ENCODE measurements at regions not wholly inside any gene's neighbourhood (a gene's known extent, or its start where the extent isn't known, plus 50 kb on each side); places are given as distances from the start of the nearest gene placed in this dataset.

DNA sequence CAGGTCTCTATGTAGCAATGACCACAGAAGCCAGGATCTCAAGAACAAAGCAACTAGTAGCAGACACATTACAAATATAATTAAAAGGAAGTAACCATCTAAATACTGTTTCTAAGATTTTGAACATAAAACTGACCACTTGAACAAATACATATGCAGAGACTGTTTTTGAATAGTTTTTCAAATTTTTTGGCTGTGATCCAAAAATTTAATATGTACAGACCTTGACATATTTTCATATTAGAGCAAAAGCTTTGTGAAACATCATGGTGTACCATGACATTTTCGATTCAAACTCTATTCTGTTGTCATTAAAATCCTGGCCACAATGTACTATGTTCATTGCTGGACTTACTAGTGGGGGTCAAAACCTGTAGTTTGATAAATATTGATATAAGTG, 126.5 kb downstream of the NUDT12 start:
- no peaks in the 10 kb centered on the region for H3K36me3 ChIP-seq
- TF ChIP-seq POLR2A (IDR thresholded peaks at IDR 0.05): no peak
- TF ChIP-seq, protein P1, sequence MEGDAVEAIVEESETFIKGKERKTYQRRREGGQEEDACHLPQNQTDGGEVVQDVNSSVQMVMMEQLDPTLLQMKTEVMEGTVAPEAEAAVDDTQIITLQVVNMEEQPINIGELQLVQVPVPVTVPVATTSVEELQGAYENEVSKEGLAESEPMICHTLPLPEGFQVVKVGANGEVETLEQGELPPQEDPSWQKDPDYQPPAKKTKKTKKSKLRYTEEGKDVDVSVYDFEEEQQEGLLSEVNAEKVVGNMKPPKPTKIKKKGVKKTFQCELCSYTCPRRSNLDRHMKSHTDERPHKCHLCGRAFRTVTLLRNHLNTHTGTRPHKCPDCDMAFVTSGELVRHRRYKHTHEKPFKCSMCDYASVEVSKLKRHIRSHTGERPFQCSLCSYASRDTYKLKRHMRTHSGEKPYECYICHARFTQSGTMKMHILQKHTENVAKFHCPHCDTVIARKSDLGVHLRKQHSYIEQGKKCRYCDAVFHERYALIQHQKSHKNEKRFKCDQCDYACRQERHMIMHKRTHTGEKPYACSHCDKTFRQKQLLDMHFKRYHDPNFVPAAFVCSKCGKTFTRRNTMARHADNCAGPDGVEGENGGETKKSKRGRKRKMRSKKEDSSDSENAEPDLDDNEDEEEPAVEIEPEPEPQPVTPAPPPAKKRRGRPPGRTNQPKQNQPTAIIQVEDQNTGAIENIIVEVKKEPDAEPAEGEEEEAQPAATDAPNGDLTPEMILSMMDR (IDR thresholded peaks at IDR 0.05): no peak
- TF ChIP-seq POLR2AphosphoS5 (IDR thresholded peaks at IDR 0.05): no peak
- no peak overlapping the region for H3K4me3 ChIP-seq
- no peaks in the 10 kb centered on the region for H3K27me3 ChIP-seq (replicated peaks; ENCODE audit: insufficient read depth)
- WGBS: 76% methylated on average over 1 of the region's 1 CpG
- no peaks in the 10 kb centered on the region for H3K9me3 ChIP-seq
- intact Hi-C loops (cut with DNase I): no loop called here
- DNase-seq (ENCODE audit: low spot score): no peak
- H3K4me1 ChIP-seq (replicated peaks): no peaks in the 10 kb centered on the region
- H3K27ac ChIP-seq: no peak overlapping the region

DNA sequence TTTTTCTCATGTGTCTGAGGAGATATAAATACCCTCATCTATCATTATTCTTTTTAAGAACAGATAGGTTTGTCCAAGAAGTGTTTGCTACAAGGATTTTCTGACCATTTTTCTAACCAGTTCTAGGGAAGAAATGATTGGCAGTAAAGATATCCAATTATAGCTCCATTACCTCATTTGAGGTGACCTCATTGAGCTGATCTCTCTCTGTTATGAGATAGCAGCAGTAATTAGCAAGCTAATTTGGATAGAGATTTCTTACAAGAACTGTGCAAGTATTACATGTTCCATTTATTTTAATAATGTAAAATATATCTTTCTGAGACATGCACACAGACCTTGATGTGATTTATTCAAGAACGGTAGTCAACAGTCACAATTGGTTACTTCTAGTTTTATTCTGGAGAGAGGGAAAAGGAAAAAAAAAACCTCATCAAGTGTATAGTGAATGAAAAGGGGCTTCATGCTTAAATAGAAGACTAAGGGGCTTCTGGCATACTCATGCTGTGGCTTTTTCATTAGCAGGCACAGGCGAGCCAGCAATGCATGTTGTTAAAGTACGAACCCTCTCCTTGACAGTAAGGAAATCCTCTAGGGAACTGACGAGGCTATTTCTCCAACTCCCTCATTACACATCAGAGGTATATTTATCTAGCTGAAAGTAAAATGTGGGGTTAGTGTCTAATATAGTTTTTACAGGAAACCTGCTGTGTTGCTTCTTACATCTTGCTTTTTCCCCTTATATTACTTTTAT, 127.3 kb downstream of the NUDT12 start:
- no peaks in the 10 kb centered on the region for H3K27me3 ChIP-seq (replicated peaks; ENCODE audit: insufficient read depth)
- DNase-seq (ENCODE audit: low spot score): no peak
- intact Hi-C loops (cut with DNase I): no loop called here
- no peaks in the 10 kb centered on the region for H3K36me3 ChIP-seq
- no peaks in the 10 kb centered on the region for H3K9me3 ChIP-seq
- H3K27ac ChIP-seq: no peak overlapping the region
- WGBS: 78% methylated on average over 4 of the region's 4 CpGs
- H3K4me1 ChIP-seq (replicated peaks): no peaks in the 10 kb centered on the region
- H3K4me3 ChIP-seq: no peak overlapping the region
- TF ChIP-seq, protein P1 (IDR thresholded peaks at IDR 0.05): no peak
- TF ChIP-seq POLR2A (IDR thresholded peaks at IDR 0.05): no peak
- TF ChIP-seq POLR2AphosphoS5 (IDR thresholded peaks at IDR 0.05): no peak

DNA sequence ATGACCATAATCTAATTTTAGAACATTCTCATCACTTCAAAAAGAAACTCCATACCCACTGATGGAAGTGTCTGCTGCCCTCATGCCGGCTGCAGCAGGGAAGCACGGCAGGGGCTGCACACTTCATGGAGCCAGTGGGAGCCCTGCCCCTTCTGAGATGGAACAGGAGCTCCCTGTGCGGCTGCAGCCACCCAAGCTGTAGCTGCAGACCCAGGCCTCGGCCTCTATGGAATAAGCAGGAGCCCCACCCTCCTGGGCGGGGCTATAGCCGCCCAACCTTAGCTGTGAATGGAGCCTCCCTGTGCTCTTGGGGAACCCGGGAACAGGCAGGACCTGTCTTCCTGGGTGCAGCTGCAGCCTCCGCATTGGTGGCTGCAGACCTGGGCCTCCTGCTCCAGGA, 128.5 kb downstream of the NUDT12 start:
- H3K27ac ChIP-seq: no peak overlapping the region
- H3K9me3 ChIP-seq: no peaks in the 10 kb centered on the region
- no peaks in the 10 kb centered on the region for H3K4me1 ChIP-seq (replicated peaks)
- H3K27me3 ChIP-seq (replicated peaks; ENCODE audit: insufficient read depth): no peaks in the 10 kb centered on the region
- no peaks in the 10 kb centered on the region for H3K36me3 ChIP-seq
- intact Hi-C loops (cut with DNase I): no loop called here
- no peak for DNase-seq (ENCODE audit: low spot score)
- TF ChIP-seq POLR2AphosphoS5 (IDR thresholded peaks at IDR 0.05) (no peak), POLR2A (IDR thresholded peaks at IDR 0.05) (no peak)
- TF ChIP-seq, protein P1 (IDR thresholded peaks at IDR 0.05): no peak
- WGBS: 71% methylated on average over 7 of the region's 8 CpGs
- H3K4me3 ChIP-seq: no peak overlapping the region

DNA sequence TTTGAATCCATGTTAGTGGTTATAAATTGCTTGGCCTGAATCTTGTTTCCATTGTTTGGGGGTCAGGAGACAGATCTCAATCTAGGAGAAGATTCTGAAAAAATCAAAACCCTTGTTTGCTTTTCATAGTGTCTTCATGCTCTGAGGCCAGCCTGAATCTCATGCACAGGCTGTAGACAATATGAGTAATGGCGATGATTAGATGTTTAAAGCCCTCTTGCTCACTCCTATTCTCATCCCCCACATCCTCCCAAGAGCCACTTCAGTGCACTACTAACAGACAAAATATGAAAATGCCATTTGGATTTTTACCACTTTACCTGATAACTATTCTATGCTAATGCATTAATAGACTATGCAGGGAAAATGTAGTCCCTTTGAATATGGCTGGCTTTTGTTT, 129.4 kb downstream of the NUDT12 start:
- Histone ChIP-seq H3K27ac (no peak overlapping the region), H3K4me3 (no peak overlapping the region), H3K9me3 (no peaks in the 10 kb centered on the region), H3K27me3 (replicated peaks; ENCODE audit: insufficient read depth) (no peaks in the 10 kb centered on the region), H3K36me3 (no peaks in the 10 kb centered on the region), H3K4me1 (replicated peaks) (no peaks in the 10 kb centered on the region)
- WGBS: 86% methylated on average over 1 of the region's 1 CpG
- TF ChIP-seq, protein P1 (IDR thresholded peaks at IDR 0.05): no peak
- TF ChIP-seq POLR2AphosphoS5 (IDR thresholded peaks at IDR 0.05) (no peak), POLR2A (IDR thresholded peaks at IDR 0.05) (no peak)
- no peak for DNase-seq (ENCODE audit: low spot score)
- intact Hi-C loops (cut with DNase I): no loop called here

DNA sequence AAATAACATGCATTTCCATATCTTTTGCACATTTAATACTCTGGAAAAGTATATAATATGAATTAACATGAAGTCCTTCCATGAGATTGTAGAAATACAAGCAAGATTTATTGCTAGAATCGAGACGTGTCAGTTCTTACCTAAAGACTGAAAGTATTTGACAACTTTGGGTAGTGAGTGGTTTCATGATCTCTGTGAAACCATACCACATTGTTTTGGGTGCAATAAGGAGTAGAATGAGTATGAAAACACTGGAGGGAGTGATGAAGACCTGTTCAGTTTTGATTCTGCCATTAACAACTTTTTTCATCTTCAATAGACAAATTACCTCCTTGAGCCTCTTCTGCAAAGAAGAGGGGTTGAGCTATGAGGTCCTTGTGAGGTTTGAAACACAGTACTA, 133.7 kb downstream of the NUDT12 start:
- intact Hi-C loops (cut with DNase I): no loop called here
- Histone ChIP-seq H3K9me3 (no peaks in the 10 kb centered on the region), H3K36me3 (no peaks in the 10 kb centered on the region), H3K27ac (no peak overlapping the region), H3K27me3 (replicated peaks; ENCODE audit: insufficient read depth) (no peaks in the 10 kb centered on the region), H3K4me1 (replicated peaks) (no peaks in the 10 kb centered on the region), H3K4me3 (no peak overlapping the region)
- no peak for DNase-seq (ENCODE audit: low spot score)
- TF ChIP-seq POLR2A (IDR thresholded peaks at IDR 0.05): no peak
- TF ChIP-seq POLR2AphosphoS5 (IDR thresholded peaks at IDR 0.05): no peak
- TF ChIP-seq, protein P1 (IDR thresholded peaks at IDR 0.05): no peak
- WGBS: 67% methylated on average over 2 of the region's 2 CpGs

All from prostate gland (tissue), 2 donors.